Nephron (organoid): ENCODE measurements at regions not wholly inside any gene's neighbourhood (a gene's known extent, or its start where the extent isn't known, plus 50 kb on each side); places are given as distances from the start of the nearest gene placed in this dataset.

Experiments used
- H3K27ac Mint-ChIP-seq, 3 experiments: 2 replicates each; pipeline ENCODE4 v1.8.0; 2020; ENCODE audit warnings: mixed read lengths in 3 of 3, mild to moderate bottlenecking in 2 of 3, moderate library complexity in 1 of 3
- H3K27me3 Mint-ChIP-seq: 2 replicates; pipeline ENCODE4 v1.8.0; 2021; ENCODE audit warnings: low read depth, mild to moderate bottlenecking, moderate library complexity, mixed read lengths
- H3K36me3 Mint-ChIP-seq: 2 replicates; pipeline ENCODE4 v1.8.0; 2020; ENCODE audit warnings: low read depth, mixed read lengths
- H3K4me1 Mint-ChIP-seq: 2 replicates; pipeline ENCODE4 v1.8.0; 2020; ENCODE audit warnings: mixed read lengths
- H3K4me3 Mint-ChIP-seq, 3 experiments: 2 replicates each; pipeline ENCODE4 v1.8.0; 2020; ENCODE audit warnings: mild to moderate bottlenecking in 3 of 3, mixed read lengths in 3 of 3, moderate library complexity in 2 of 3
- H3K9me3 Mint-ChIP-seq: 2 replicates; pipeline ENCODE4 v1.8.0; 2020; ENCODE audit warnings: mixed read lengths
- TF ChIP-seq, protein P1 (sequence below), 3 experiments: fragments of 200-600 bp; sonication (generic); IDR thresholded peaks; one replicate each; pipeline ENCODE4 v1.5.0; 2021; ENCODE audit warnings: antibody characterized with exemption in 3 of 3; ENCODE audit not compliant: unreplicated experiment in 3 of 3

- TF ChIP-seq, protein P1, sequence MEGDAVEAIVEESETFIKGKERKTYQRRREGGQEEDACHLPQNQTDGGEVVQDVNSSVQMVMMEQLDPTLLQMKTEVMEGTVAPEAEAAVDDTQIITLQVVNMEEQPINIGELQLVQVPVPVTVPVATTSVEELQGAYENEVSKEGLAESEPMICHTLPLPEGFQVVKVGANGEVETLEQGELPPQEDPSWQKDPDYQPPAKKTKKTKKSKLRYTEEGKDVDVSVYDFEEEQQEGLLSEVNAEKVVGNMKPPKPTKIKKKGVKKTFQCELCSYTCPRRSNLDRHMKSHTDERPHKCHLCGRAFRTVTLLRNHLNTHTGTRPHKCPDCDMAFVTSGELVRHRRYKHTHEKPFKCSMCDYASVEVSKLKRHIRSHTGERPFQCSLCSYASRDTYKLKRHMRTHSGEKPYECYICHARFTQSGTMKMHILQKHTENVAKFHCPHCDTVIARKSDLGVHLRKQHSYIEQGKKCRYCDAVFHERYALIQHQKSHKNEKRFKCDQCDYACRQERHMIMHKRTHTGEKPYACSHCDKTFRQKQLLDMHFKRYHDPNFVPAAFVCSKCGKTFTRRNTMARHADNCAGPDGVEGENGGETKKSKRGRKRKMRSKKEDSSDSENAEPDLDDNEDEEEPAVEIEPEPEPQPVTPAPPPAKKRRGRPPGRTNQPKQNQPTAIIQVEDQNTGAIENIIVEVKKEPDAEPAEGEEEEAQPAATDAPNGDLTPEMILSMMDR (IDR thresholded peaks at IDR 0.05; ENCODE audit: unreplicated experiment in 3 of 3): no peak
- no peaks in the 10 kb centered on the region for H3K36me3 Mint-ChIP-seq
- no peaks in the 10 kb centered on the region for H3K27me3 Mint-ChIP-seq
These were observed 137.4 kb downstream of the PAPOLA start for GRCh38 chr14:96639550-96639949.

DNA sequence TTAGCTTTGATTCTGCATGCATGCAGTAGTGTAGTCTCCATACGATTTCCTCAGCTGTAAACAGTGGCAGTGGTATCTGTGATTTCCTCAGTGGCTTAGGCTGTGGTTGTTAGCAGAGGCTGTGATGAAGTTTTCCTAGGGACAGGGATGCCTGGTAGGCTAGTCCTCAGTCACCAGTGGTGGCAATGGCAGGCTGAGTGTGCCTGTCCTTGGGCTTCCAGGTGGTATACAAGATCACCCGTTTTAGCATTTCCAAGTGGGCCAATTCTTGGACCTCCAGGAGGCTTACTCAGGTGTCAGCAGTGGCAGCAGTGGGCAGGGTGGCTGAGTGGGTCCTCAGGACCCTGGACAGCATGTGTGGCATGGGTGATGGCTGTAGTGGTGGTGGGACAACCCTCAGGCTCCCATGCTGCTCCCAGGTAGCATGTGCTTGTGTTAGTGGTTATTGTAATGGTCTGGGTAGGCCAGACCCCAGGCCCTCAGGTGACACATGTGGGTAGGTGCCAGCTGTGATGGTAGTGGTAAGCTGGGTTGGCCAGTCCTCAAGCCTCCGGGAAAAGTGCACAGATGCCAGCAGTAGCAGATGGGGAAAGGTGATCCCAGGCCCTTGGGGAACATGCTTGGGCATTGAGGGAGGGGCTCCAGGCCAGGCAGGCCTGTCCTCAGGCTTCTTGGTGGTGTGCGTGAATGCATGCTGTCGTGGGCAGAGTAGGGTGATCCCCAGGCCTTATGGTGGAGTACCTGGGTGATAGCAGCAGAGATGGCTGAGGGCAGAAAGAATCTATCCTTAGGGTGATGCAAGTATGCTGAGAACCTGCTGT lies 146.5 kb downstream of the PAPOLA start:
- no peaks in the 10 kb centered on the region for H3K4me1 Mint-ChIP-seq
- TF ChIP-seq, protein P1 (IDR thresholded peaks at IDR 0.05; ENCODE audit: unreplicated experiment in 3 of 3): no peak
- peaks cover 7% of the 10 kb centered on the region for H3K27me3 Mint-ChIP-seq
- H3K36me3 Mint-ChIP-seq: no peaks in the 10 kb centered on the region
- H3K4me3 Mint-ChIP-seq: no peak overlapping the region
- H3K27ac Mint-ChIP-seq: no peak overlapping the region
- H3K9me3 Mint-ChIP-seq: peaks cover 14% of the 10 kb centered on the region

More at GRCh38 chr14:96639550-96639949, 137.4 kb downstream of the PAPOLA start:
- H3K4me1 Mint-ChIP-seq: no peaks in the 10 kb centered on the region
- no peak overlapping the region for H3K4me3 Mint-ChIP-seq
- no peaks in the 10 kb centered on the region for H3K9me3 Mint-ChIP-seq
- H3K27ac Mint-ChIP-seq: no peak overlapping the region

DNA sequence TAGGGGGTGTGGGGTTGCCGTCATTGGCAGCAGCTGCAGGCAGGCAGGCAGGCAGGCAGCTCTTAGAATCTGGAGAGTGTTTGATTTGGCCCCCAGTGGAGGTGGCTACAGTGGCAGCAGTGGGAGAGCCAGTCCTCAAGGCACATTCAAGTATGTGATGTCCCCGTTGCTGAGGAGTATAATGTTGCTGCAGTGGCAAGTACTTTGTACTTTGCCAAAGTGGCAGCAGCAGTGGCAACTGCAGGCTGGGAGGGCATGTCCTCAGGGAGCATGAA lies 147.1 kb downstream of the PAPOLA start:
- TF ChIP-seq, protein P1 (IDR thresholded peaks at IDR 0.05; ENCODE audit: unreplicated experiment in 3 of 3): no peak
- Mint-ChIP-seq H3K36me3 (no peaks in the 10 kb centered on the region), H3K9me3 (peaks cover 14% of the 10 kb centered on the region), H3K27ac (no peak overlapping the region), H3K4me1 (no peaks in the 10 kb centered on the region), H3K4me3 (no peak overlapping the region), H3K27me3 (peaks cover 7% of the 10 kb centered on the region)

- Mint-ChIP-seq H3K27ac (no peak overlapping the region), H3K27me3 (peaks cover under 1% of the 10 kb centered on the region), H3K9me3 (peaks cover 2% of the 10 kb centered on the region), H3K4me1 (no peaks in the 10 kb centered on the region), H3K4me3 (no peak overlapping the region), H3K36me3 (no peaks in the 10 kb centered on the region)
- TF ChIP-seq, protein P1 (IDR thresholded peaks at IDR 0.05; ENCODE audit: unreplicated experiment in 3 of 3): no peak
These were observed 143.6 kb upstream of the VRK1 start for GRCh38 chr14:96653597-96653996.

GRCh38 chr14:96658611-96659010 lies 138.6 kb upstream of the VRK1 start:
- peaks cover 6% of the 10 kb centered on the region for H3K9me3 Mint-ChIP-seq
- no peaks in the 10 kb centered on the region for H3K36me3 Mint-ChIP-seq
- H3K27me3 Mint-ChIP-seq: peaks cover 15% of the 10 kb centered on the region
- no peak overlapping the region for H3K4me3 Mint-ChIP-seq
- TF ChIP-seq, protein P1 (IDR thresholded peaks at IDR 0.05; ENCODE audit: unreplicated experiment in 3 of 3): no peak
- no peak overlapping the region for H3K27ac Mint-ChIP-seq
- H3K4me1 Mint-ChIP-seq: no peaks in the 10 kb centered on the region

GRCh38 chr14:96660123-96660522 lies 137.1 kb upstream of the VRK1 start:
- H3K9me3 Mint-ChIP-seq: peaks cover 6% of the 10 kb centered on the region
- H3K27ac Mint-ChIP-seq: no peak overlapping the region
- no peaks in the 10 kb centered on the region for H3K4me1 Mint-ChIP-seq
- H3K27me3 Mint-ChIP-seq: peaks cover 19% of the 10 kb centered on the region
- TF ChIP-seq, protein P1 (IDR thresholded peaks at IDR 0.05; ENCODE audit: unreplicated experiment in 3 of 3): no peak
- no peak overlapping the region for H3K4me3 Mint-ChIP-seq
- H3K36me3 Mint-ChIP-seq: no peaks in the 10 kb centered on the region
